Ishikawa (cell line): ENCODE measurements at regions not wholly inside any gene's neighbourhood (a gene's known extent, or its start where the extent isn't known, plus 50 kb on each side); places are given as distances from the start of the nearest gene placed in this dataset.

ENCODE experiments used
- CEBPB ChIP-seq: IDR thresholded peaks from 2 replicates; pipeline ENCODE4 v1.6.1; 2012
- CREB1 ChIP-seq: IDR thresholded peaks from 2 replicates; pipeline ENCODE4 v1.6.1; 2012; ENCODE audit warnings: low read depth
- EGR1 ChIP-seq: IDR thresholded peaks from 2 replicates; pipeline ENCODE4 v1.6.1; 2012
- EP300 ChIP-seq: IDR thresholded peaks from 2 replicates; pipeline ENCODE4 v1.6.1; 2012; ENCODE audit warnings: borderline replicate concordance
- FOXM1 ChIP-seq: IDR thresholded peaks from 2 replicates; pipeline ENCODE4 v1.6.1; 2012; ENCODE audit warnings: low read depth, borderline replicate concordance
- NFIC ChIP-seq: IDR thresholded peaks from 2 replicates; pipeline ENCODE4 v1.6.1; 2012
- RAD21 ChIP-seq: IDR thresholded peaks from 2 replicates; pipeline ENCODE4 v1.6.1; 2012; ENCODE audit warnings: low read depth
- TAF1 ChIP-seq: IDR thresholded peaks from 2 replicates; pipeline ENCODE4 v1.6.1; 2012; ENCODE audit warnings: low read depth, mild to moderate bottlenecking
- TCF12 ChIP-seq: IDR thresholded peaks from 2 replicates; pipeline ENCODE4 v1.6.1; 2012; ENCODE audit warnings: low read depth
- TEAD4 ChIP-seq: IDR thresholded peaks from 2 replicates; pipeline ENCODE4 v1.6.1; 2012
- YY1 ChIP-seq: IDR thresholded peaks from 2 replicates; pipeline ENCODE4 v1.6.1; 2012; ENCODE audit warnings: low read depth
- ZBTB7A ChIP-seq: IDR thresholded peaks from 2 replicates; pipeline ENCODE4 v1.6.1; 2012; ENCODE audit warnings: low read depth
- TF ChIP-seq, protein P1 (sequence below): IDR thresholded peaks from 2 replicates; pipeline ENCODE4 v1.6.1; 2012; ENCODE audit warnings: low read depth, mild to moderate bottlenecking
- TF ChIP-seq, protein P2 (sequence below): IDR thresholded peaks from 2 replicates; pipeline ENCODE4 v1.6.1; 2012
- TF ChIP-seq, protein P3 (sequence below): IDR thresholded peaks from 2 replicates; pipeline ENCODE4 v1.6.1; 2012

- TF ChIP-seq TCF12: no peak
- TF ChIP-seq, protein P1, sequence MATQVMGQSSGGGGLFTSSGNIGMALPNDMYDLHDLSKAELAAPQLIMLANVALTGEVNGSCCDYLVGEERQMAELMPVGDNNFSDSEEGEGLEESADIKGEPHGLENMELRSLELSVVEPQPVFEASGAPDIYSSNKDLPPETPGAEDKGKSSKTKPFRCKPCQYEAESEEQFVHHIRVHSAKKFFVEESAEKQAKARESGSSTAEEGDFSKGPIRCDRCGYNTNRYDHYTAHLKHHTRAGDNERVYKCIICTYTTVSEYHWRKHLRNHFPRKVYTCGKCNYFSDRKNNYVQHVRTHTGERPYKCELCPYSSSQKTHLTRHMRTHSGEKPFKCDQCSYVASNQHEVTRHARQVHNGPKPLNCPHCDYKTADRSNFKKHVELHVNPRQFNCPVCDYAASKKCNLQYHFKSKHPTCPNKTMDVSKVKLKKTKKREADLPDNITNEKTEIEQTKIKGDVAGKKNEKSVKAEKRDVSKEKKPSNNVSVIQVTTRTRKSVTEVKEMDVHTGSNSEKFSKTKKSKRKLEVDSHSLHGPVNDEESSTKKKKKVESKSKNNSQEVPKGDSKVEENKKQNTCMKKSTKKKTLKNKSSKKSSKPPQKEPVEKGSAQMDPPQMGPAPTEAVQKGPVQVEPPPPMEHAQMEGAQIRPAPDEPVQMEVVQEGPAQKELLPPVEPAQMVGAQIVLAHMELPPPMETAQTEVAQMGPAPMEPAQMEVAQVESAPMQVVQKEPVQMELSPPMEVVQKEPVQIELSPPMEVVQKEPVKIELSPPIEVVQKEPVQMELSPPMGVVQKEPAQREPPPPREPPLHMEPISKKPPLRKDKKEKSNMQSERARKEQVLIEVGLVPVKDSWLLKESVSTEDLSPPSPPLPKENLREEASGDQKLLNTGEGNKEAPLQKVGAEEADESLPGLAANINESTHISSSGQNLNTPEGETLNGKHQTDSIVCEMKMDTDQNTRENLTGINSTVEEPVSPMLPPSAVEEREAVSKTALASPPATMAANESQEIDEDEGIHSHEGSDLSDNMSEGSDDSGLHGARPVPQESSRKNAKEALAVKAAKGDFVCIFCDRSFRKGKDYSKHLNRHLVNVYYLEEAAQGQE: no peak
Measured at GRCh38 chr7:142331941-142332340, 74.1 kb upstream of the PRSS58 start.

- TF ChIP-seq CEBPB (no peak), EP300 (no peak), TEAD4 (no peak), TCF12 (no peak), EGR1 (no peak), YY1 (no peak), FOXM1 (no peak), NFIC (no peak), ZBTB7A (no peak), CREB1 (no peak), TAF1 (no peak), RAD21 (no peak)
- TF ChIP-seq, protein P2, sequence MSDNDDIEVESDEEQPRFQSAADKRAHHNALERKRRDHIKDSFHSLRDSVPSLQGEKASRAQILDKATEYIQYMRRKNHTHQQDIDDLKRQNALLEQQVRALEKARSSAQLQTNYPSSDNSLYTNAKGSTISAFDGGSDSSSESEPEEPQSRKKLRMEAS: no peak
- TF ChIP-seq, protein P3, sequence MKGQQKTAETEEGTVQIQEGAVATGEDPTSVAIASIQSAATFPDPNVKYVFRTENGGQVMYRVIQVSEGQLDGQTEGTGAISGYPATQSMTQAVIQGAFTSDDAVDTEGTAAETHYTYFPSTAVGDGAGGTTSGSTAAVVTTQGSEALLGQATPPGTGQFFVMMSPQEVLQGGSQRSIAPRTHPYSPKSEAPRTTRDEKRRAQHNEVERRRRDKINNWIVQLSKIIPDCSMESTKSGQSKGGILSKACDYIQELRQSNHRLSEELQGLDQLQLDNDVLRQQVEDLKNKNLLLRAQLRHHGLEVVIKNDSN: no peak
- TF ChIP-seq, protein P1: no peak
Measured at GRCh38 chr7:142329062-142329790, 71.4 kb upstream of the PRSS58 start.

DNA sequence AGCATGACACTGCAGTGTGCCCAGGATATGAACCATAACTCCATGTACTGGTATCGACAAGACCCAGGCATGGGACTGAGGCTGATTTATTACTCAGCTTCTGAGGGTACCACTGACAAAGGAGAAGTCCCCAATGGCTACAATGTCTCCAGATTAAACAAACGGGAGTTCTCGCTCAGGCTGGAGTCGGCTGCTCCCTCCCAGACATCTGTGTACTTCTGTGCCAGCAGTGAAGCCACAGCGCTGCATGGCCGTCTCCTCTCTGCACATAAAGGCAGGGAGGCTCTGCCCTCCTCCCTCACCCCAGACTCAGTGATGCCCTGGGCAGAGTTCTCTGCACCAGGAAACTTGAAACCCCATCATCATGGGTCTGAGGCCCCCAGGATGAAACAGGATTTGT is 70.7 kb upstream of the PRSS58 start:
- TF ChIP-seq FOXM1 (no peak), TCF12 (no peak), TAF1 (no peak)
- TF ChIP-seq, protein P3: no peak

DNA sequence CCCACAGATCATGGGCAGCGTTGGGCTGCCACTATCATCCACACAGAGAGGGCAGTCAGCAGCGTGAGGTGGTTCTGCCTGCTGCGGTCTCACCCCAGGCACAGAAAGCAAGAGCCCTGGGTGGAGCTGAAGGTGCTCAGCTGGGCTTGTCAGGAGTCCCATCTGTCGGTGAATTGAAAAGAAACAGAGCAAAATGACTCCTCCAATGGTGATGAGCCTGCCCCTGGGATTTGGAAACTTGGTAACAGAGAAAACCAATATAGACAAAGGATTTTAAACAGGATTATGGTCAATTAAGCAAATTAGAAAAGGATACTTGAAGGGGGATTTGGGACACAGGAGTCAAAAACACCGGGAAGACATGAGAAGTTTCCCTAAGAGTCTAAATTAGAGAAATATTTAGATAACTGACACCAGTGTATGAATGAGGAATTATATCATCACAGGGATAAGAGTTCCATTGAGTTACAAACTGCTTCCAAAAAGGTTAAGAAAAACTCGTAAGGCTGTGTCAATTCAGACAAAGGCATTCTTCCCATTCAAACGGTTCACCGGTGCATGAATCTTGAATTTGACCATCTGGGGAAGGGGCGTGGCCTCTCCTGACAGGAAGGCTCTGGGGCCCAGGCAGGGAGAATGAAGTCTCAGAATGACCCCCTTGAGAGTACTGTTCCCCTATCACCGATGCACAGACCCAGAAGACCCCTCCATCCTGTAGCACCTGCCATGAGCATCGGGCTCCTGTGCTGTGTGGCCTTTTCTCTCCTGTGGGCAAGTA is 70.0 kb upstream of the PRSS58 start:
- peak; percentile 72 for TF ChIP-seq TEAD4
- TF ChIP-seq, protein P1: no peak

DNA sequence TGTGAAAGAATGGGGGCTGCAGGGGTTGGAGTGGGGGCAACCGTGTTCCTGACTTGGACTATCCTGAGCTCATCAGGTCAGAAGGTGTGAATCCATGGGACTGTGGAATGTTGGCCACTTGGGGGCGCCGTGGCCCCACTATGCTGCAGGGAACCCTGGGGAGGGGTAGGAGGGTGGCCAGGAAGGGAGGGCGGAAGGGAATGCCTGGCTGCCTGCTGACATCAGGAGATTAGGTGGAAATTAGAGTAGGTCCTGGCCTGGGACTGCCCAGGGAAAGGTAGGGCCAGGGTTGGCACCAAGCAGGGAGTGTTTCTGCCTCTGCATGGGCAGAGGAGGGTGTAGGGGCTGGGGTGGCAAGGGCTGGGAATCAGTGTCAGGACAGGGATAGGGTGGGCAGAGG is 65.8 kb upstream of the PRSS58 start:
- TF ChIP-seq NFIC (0 out of 2 replicates have a peak, but pooled peaks have one; percentile 41), TCF12 (peak; percentile 52; the same call in 1 of the 2 replicates), RAD21 (peak; percentile 86), TAF1 (no peak), CEBPB (no peak), EP300 (0 out of 2 replicates have a peak, but pooled peaks have one; percentile 18), FOXM1 (no peak), TEAD4 (peak; percentile 76)
- TF ChIP-seq, protein P3: no peak
- TF ChIP-seq, protein P1: no peak
- TF ChIP-seq, protein P2: peak; percentile 38; the same call in 1 of the 2 replicates
